Epithelial cell of esophagus (primary cell): ENCODE measurements at regions not wholly inside any gene's neighbourhood (a gene's known extent, or its start where the extent isn't known, plus 50 kb on each side); places are given as distances from the start of the nearest gene placed in this dataset.
A peak's percentile ranks its signal among the peaks of the same experiment; 100 is the strongest.

Experiments
- DNase-seq: peaks from one replicate; pipeline ENCODE4 v3.0.0; 2010; ENCODE audit warnings: low read depth
- H3K4me3 ChIP-seq: 2 replicates; pipeline ENCODE4 v1.5.1; 2011; ENCODE audit warnings: mild to moderate bottlenecking, low read length, control low read depth
- CTCF ChIP-seq: IDR thresholded peaks from 2 replicates; pipeline ENCODE4 v1.5.1; 2011; ENCODE audit warnings: low read depth, mild to moderate bottlenecking, low read length, control low read depth, inconsistent platforms; ENCODE audit not compliant: insufficient read depth; ENCODE audit errors: missing control alignments

- peak; percentile 53 for DNase-seq
- no peak overlapping the region for H3K4me3 ChIP-seq
- TF ChIP-seq CTCF: no peak
Observed at GRCh38 chr10:29691564-29692072, 56.8 kb upstream of the SVIL start.

- DNase-seq: peak; percentile 76
- TF ChIP-seq CTCF: no peak
- H3K4me3 ChIP-seq: no peak overlapping the region
Observed at GRCh38 chr10:29689001-29689400, 54.2 kb upstream of the SVIL start.

- H3K4me3 ChIP-seq: no peak overlapping the region
- no peak for TF ChIP-seq CTCF
- peak; percentile 27 for DNase-seq
Observed at GRCh38 chr10:29688230-29688661, 53.5 kb upstream of the SVIL start.

GRCh38 chr10:29687421-29688164 is 52.8 kb upstream of the SVIL start:
- H3K4me3 ChIP-seq: no peak overlapping the region
- no peak for DNase-seq
- TF ChIP-seq CTCF: no peak

- no peak for TF ChIP-seq CTCF
- H3K4me3 ChIP-seq: no peak overlapping the region
- no peak for DNase-seq
Observed at GRCh38 chr10:29685506-29685905, 50.7 kb upstream of the SVIL start.
